ENCODE measurements at regions not wholly inside any gene's neighbourhood (a gene's known extent, or its start where the extent isn't known, plus 50 kb on each side); places are given as distances from the start of the nearest gene placed in this dataset.

- CTCF ChIA-PET = no interaction called here
- no peaks in the 10 kb centered on the region for H3K36me3 Mint-ChIP-seq (ENCODE audit: low read depth)
- H3K9me3 Mint-ChIP-seq (ENCODE audit: insufficient read depth) = no peaks in the 10 kb centered on the region
- no peak for ATAC-seq
- no peak for DNase-seq
- no peaks in the 10 kb centered on the region for H3K4me1 Mint-ChIP-seq (ENCODE audit: low read depth)
- no peak overlapping the region for H3K27ac Mint-ChIP-seq
- POLR2A ChIA-PET = no interaction called here
- no peak overlapping the region for H3K4me3 Mint-ChIP-seq
- H3K27me3 Mint-ChIP-seq (ENCODE audit: low read depth) = no peaks in the 10 kb centered on the region
These were observed 413.7 kb downstream of the PDGFC start for GRCh38 chr4:156557920-156558319.

- no peaks in the 10 kb centered on the region for H3K4me1 Mint-ChIP-seq (ENCODE audit: low read depth)
- ATAC-seq = no peak
These were observed 415.3 kb downstream of the PDGFC start for GRCh38 chr4:156556336-156556735.

DNA sequence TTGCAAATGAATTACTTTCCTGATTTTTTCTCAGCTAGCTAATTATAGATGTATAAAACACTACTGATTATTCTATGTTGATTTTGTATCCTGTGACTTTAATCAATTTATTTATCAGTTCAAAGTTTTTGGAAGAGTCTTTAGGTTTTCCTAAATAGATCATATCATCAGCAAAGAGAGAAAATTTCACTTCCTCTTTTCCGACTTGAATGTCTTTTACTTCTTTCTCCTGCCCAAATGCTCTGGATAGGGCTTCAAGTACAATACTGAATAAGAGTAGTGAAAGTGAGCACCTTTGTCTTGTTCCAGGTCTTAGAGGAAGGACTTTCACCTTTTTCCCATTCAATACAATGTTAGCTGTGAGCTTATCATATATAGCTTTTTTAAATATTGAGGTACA, 417.9 kb downstream of the PDGFC start:
- no peak for ATAC-seq
- H3K27ac Mint-ChIP-seq = no peak overlapping the region
- no peaks in the 10 kb centered on the region for H3K27me3 Mint-ChIP-seq (ENCODE audit: low read depth)
- no peaks in the 10 kb centered on the region for H3K9me3 Mint-ChIP-seq (ENCODE audit: insufficient read depth)
- no peak overlapping the region for H3K4me3 Mint-ChIP-seq
- H3K36me3 Mint-ChIP-seq (ENCODE audit: low read depth) = no peaks in the 10 kb centered on the region
- no peaks in the 10 kb centered on the region for H3K4me1 Mint-ChIP-seq (ENCODE audit: low read depth)
- ChIA-PET POLR2A (no interaction called here), CTCF (no interaction called here)
- no peak for DNase-seq

More at GRCh38 chr4:156556336-156556735, 415.3 kb downstream of the PDGFC start:
- CTCF ChIA-PET = no interaction called here
- H3K4me3 Mint-ChIP-seq = no peak overlapping the region
- H3K36me3 Mint-ChIP-seq (ENCODE audit: low read depth) = no peaks in the 10 kb centered on the region
- POLR2A ChIA-PET = no interaction called here
- H3K9me3 Mint-ChIP-seq (ENCODE audit: insufficient read depth) = no peaks in the 10 kb centered on the region
- H3K27ac Mint-ChIP-seq = no peak overlapping the region
- DNase-seq = no peak
- H3K27me3 Mint-ChIP-seq (ENCODE audit: low read depth) = no peaks in the 10 kb centered on the region

DNA sequence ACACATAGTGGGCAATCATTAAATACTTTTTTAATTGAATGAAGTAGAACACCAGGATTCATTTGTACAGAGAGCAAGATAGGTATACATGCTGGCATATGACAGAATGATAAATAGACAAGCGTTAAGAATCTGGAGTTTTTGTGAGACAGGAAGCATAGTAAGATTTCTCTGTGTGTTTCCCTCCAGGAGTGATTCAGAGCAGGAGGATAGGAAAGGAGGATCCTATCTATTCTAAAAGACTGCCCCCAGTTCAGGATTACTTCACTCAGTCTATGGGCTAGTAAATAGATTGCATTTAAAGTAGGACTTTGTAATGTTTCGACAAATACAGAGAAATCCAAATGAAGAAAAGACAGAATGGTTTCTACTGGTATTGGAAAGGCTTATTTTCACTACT, 423.7 kb downstream of the PDGFC start:
- ATAC-seq = no peak
- Mint-ChIP-seq H3K9me3 (ENCODE audit: insufficient read depth) (no peaks in the 10 kb centered on the region), H3K27ac (no peak overlapping the region), H3K4me3 (no peak overlapping the region), H3K36me3 (ENCODE audit: low read depth) (no peaks in the 10 kb centered on the region), H3K27me3 (ENCODE audit: low read depth) (no peaks in the 10 kb centered on the region), H3K4me1 (ENCODE audit: low read depth) (no peaks in the 10 kb centered on the region)
- POLR2A ChIA-PET = no interaction called here
- CTCF ChIA-PET = no interaction called here
- DNase-seq = no peak

GRCh38 chr4:156547439-156547838, 424.2 kb downstream of the PDGFC start:
- H3K27me3 Mint-ChIP-seq (ENCODE audit: low read depth) = no peaks in the 10 kb centered on the region
- POLR2A ChIA-PET = no interaction called here
- H3K9me3 Mint-ChIP-seq (ENCODE audit: insufficient read depth) = no peaks in the 10 kb centered on the region
- no peak overlapping the region for H3K4me3 Mint-ChIP-seq
- no peak overlapping the region for H3K27ac Mint-ChIP-seq
- no peak for DNase-seq
- CTCF ChIA-PET = no interaction called here
- no peaks in the 10 kb centered on the region for H3K4me1 Mint-ChIP-seq (ENCODE audit: low read depth)
- no peak for ATAC-seq
- no peaks in the 10 kb centered on the region for H3K36me3 Mint-ChIP-seq (ENCODE audit: low read depth)

DNA sequence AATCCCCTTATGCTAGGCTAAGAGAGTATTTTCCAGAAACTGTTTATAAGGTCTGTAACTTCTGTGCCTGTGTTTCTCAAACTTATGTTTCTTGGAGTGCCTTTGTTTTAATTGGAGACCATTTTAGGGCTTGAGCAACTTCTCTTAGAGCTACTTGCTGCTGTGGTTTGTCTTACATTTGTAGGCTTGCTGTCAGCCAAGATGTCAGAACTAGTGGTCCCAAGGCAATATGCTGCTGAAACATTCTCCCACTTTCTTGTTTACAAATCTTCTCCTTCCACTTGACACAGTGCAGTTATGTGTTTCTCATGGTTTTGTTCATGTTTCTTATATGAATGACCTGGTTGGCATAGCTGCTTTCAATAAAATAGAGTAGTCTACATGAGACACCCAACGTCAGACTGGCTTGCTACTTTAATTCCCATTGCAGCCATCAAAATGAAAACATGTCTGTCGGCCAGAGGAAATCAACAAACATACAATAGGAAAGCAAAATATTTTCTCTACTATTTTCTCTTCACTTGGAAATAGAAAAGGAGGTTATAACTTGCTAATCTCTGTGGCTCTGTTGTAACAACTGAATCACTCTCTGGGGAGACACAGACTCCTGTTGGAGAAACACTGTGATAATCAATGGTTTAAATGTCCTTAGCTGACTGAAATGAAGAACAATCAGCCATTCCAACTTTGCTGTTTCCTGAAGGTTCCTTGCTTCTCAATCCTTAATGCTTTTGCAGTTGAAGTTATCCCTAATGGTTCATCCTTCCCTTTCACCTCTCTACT, 426.4 kb downstream of the PDGFC start:
- Mint-ChIP-seq H3K36me3 (ENCODE audit: low read depth) (no peaks in the 10 kb centered on the region), H3K9me3 (ENCODE audit: insufficient read depth) (peaks cover under 1% of the 10 kb centered on the region), H3K4me3 (no peak overlapping the region), H3K4me1 (ENCODE audit: low read depth) (no peaks in the 10 kb centered on the region), H3K27me3 (ENCODE audit: low read depth) (no peaks in the 10 kb centered on the region), H3K27ac (no peak overlapping the region)
- ChIA-PET POLR2A (no interaction called here), CTCF (no interaction called here)
- DNase-seq = no peak
- no peak for ATAC-seq

- no peaks in the 10 kb centered on the region for H3K27me3 Mint-ChIP-seq (ENCODE audit: low read depth)
- ChIA-PET POLR2A (no interaction called here), CTCF (no interaction called here)
- ATAC-seq (no peak), DNase-seq (no peak)
- no peaks in the 10 kb centered on the region for H3K36me3 Mint-ChIP-seq (ENCODE audit: low read depth)
- H3K4me3 Mint-ChIP-seq = no peak overlapping the region
- no peaks in the 10 kb centered on the region for H3K4me1 Mint-ChIP-seq (ENCODE audit: low read depth)
- H3K27ac Mint-ChIP-seq = no peak overlapping the region
- H3K9me3 Mint-ChIP-seq (ENCODE audit: insufficient read depth) = peaks cover 7% of the 10 kb centered on the region
These were observed 432.2 kb downstream of the PDGFC start for GRCh38 chr4:156539376-156539775.

GRCh38 chr4:156538651-156539257, 432.8 kb downstream of the PDGFC start:
- ATAC-seq (no peak), DNase-seq (no peak)
- no peaks in the 10 kb centered on the region for H3K36me3 Mint-ChIP-seq (ENCODE audit: low read depth)
- no peak overlapping the region for H3K27ac Mint-ChIP-seq
- H3K9me3 Mint-ChIP-seq (ENCODE audit: insufficient read depth) = peaks cover 7% of the 10 kb centered on the region
- H3K4me1 Mint-ChIP-seq (ENCODE audit: low read depth) = no peaks in the 10 kb centered on the region
- ChIA-PET CTCF (no interaction called here), POLR2A (no interaction called here)
- no peaks in the 10 kb centered on the region for H3K27me3 Mint-ChIP-seq (ENCODE audit: low read depth)
- H3K4me3 Mint-ChIP-seq = no peak overlapping the region

- no peaks in the 10 kb centered on the region for H3K27me3 Mint-ChIP-seq (ENCODE audit: low read depth)
- ATAC-seq (no peak), DNase-seq (no peak)
- no peak overlapping the region for H3K27ac Mint-ChIP-seq
- H3K36me3 Mint-ChIP-seq (ENCODE audit: low read depth) = no peaks in the 10 kb centered on the region
- ChIA-PET POLR2A (no interaction called here), CTCF (no interaction called here)
- no peaks in the 10 kb centered on the region for H3K4me1 Mint-ChIP-seq (ENCODE audit: low read depth)
- no peak overlapping the region for H3K4me3 Mint-ChIP-seq
- H3K9me3 Mint-ChIP-seq (ENCODE audit: insufficient read depth) = peaks cover 7% of the 10 kb centered on the region
These were observed 433.4 kb downstream of the PDGFC start for GRCh38 chr4:156538210-156538609.

DNA sequence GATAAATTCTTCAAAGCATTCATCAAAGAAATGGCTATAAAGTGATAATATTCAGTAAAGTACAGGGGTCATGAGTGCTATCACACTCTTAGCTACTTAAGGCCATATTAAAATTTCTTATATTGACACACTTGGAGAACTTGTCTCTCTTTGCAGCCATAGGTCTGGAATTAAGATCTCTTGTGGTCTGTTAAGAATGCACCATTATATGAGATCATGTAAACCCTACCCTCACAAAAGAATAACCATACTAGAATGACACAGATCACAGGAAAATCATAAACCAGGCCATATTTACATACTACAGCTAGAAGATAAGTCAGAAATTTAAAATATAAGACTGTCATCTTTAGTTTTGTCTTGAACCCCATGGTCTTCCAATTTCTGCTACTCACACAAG, 434.3 kb downstream of the PDGFC start:
- CTCF ChIA-PET = no interaction called here
- Mint-ChIP-seq H3K9me3 (ENCODE audit: insufficient read depth) (peaks cover 7% of the 10 kb centered on the region), H3K27me3 (ENCODE audit: low read depth) (no peaks in the 10 kb centered on the region)

DNA sequence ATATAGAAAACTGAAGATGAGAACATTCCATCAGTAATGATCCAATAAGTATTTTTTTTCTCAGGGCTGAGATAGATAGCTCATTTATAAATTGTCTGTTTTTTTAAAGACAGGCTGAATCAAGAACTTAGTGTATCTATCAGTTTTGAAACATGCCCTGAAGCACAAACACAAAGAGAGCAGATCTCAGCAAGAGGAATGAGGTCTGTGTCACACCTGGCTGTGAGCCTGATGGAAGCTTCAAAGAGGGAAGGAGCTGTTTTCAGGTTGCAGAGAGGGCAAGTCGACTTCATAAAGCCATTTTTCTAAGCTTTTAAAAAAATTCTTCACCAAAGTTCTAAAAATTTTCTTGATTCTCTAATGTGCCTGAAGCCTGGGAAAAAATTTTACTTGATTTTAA, 434.9 kb downstream of the PDGFC start:
- no peaks in the 10 kb centered on the region for H3K4me1 Mint-ChIP-seq (ENCODE audit: low read depth)
- H3K27ac Mint-ChIP-seq = no peak overlapping the region
- ChIA-PET CTCF (no interaction called here), POLR2A (no interaction called here)
- ATAC-seq (no peak), DNase-seq (no peak)
- peaks cover 7% of the 10 kb centered on the region for H3K9me3 Mint-ChIP-seq (ENCODE audit: insufficient read depth)
- no peaks in the 10 kb centered on the region for H3K27me3 Mint-ChIP-seq (ENCODE audit: low read depth)
- no peaks in the 10 kb centered on the region for H3K36me3 Mint-ChIP-seq (ENCODE audit: low read depth)
- no peak overlapping the region for H3K4me3 Mint-ChIP-seq

More for the DNA sequence above, 434.3 kb downstream of the PDGFC start:
- POLR2A ChIA-PET = no interaction called here
- Mint-ChIP-seq H3K4me1 (ENCODE audit: low read depth) (no peaks in the 10 kb centered on the region), H3K27ac (no peak overlapping the region), H3K4me3 (no peak overlapping the region), H3K36me3 (ENCODE audit: low read depth) (no peaks in the 10 kb centered on the region)
- no peak for DNase-seq
- no peak for ATAC-seq

DNA sequence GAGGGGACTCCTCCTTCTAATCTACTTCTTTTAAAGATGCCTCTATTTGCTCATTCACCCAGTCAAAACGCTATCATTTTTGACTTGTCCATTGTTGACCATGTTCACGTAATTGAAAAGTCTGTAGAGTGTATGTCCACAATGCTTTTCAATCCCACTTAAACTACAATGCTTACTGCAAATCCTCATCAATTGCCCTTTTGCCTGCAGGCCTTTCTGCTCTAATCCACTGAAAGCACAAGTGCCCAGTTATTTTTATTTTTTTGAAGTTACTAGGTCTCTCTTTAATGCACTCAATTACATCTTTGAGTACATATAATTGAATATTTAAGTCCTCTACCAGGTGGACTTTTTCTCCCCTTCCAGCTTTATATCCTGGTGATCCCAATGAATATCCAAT, 437.4 kb downstream of the PDGFC start:
- POLR2A ChIA-PET = no interaction called here
- H3K4me3 Mint-ChIP-seq = no peak overlapping the region
- no peak overlapping the region for H3K27ac Mint-ChIP-seq
- H3K27me3 Mint-ChIP-seq (ENCODE audit: low read depth) = no peaks in the 10 kb centered on the region
- H3K9me3 Mint-ChIP-seq (ENCODE audit: insufficient read depth) = peaks cover 6% of the 10 kb centered on the region
- ATAC-seq (no peak), DNase-seq (no peak)
- H3K4me1 Mint-ChIP-seq (ENCODE audit: low read depth) = no peaks in the 10 kb centered on the region
- CTCF ChIA-PET = no interaction called here
- no peaks in the 10 kb centered on the region for H3K36me3 Mint-ChIP-seq (ENCODE audit: low read depth)

GRCh38 chr4:156528216-156528615, 443.4 kb downstream of the PDGFC start:
- DNase-seq (no peak), ATAC-seq (no peak)
- Mint-ChIP-seq H3K9me3 (ENCODE audit: insufficient read depth) (peaks cover 6% of the 10 kb centered on the region), H3K27me3 (ENCODE audit: low read depth) (no peaks in the 10 kb centered on the region), H3K36me3 (ENCODE audit: low read depth) (no peaks in the 10 kb centered on the region), H3K27ac (no peak overlapping the region), H3K4me1 (ENCODE audit: low read depth) (no peaks in the 10 kb centered on the region), H3K4me3 (no peak overlapping the region)
- ChIA-PET POLR2A (no interaction called here), CTCF (no interaction called here)
